ENCODE measurements at regions not wholly inside any gene's neighbourhood (a gene's known extent, or its start where the extent isn't known, plus 50 kb on each side); places are given as distances from the start of the nearest gene placed in this dataset.

DNA sequence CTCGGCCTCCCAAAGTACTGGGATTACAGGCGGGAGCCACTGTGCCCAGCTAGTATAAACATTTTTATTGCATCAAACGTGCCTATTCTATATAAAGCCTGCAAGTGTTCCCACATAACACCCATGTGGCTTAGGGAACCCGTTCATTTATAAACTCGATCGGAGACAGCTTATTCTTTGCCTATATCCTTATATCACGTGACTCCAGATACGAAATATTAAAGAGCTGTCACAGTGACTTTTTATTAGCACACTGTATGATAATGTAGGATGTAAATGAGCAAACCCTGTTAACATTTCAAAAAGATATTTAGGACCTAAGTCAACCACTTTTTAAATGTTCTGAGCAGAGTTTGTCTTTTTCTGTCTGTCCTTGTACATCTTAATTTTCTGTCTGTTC lies 642.9 kb upstream of the ADARB2 start:
- peaks cover 69% of the 10 kb centered on the region for H3K9me3 ChIP-seq
- TF ChIP-seq, protein P1, sequence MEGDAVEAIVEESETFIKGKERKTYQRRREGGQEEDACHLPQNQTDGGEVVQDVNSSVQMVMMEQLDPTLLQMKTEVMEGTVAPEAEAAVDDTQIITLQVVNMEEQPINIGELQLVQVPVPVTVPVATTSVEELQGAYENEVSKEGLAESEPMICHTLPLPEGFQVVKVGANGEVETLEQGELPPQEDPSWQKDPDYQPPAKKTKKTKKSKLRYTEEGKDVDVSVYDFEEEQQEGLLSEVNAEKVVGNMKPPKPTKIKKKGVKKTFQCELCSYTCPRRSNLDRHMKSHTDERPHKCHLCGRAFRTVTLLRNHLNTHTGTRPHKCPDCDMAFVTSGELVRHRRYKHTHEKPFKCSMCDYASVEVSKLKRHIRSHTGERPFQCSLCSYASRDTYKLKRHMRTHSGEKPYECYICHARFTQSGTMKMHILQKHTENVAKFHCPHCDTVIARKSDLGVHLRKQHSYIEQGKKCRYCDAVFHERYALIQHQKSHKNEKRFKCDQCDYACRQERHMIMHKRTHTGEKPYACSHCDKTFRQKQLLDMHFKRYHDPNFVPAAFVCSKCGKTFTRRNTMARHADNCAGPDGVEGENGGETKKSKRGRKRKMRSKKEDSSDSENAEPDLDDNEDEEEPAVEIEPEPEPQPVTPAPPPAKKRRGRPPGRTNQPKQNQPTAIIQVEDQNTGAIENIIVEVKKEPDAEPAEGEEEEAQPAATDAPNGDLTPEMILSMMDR (IDR thresholded peaks at IDR 0.05): no peak
- H3K4me3 ChIP-seq: no peak overlapping the region
- ATAC-seq (no peak), DNase-seq (no peak)
- intact Hi-C loops (cut with DNase I, micrococcal nuclease): no loop called here
- H3K36me3 ChIP-seq (ENCODE audit: low read depth): no peaks in the 10 kb centered on the region
- no peaks in the 10 kb centered on the region for H3K4me1 ChIP-seq (ENCODE audit: low read depth)

GRCh38 chr10:2367083-2367482 lies 629.8 kb upstream of the ADARB2 start:
- Histone ChIP-seq H3K36me3 (ENCODE audit: low read depth) (no peaks in the 10 kb centered on the region), H3K4me1 (ENCODE audit: low read depth) (no peaks in the 10 kb centered on the region), H3K9me3 (peaks cover 28% of the 10 kb centered on the region), H3K4me3 (no peak overlapping the region)
- no peak for DNase-seq
- ATAC-seq: no peak
- TF ChIP-seq, protein P1 (IDR thresholded peaks at IDR 0.05): no peak
- intact Hi-C loops (cut with DNase I, micrococcal nuclease): no loop called here

DNA sequence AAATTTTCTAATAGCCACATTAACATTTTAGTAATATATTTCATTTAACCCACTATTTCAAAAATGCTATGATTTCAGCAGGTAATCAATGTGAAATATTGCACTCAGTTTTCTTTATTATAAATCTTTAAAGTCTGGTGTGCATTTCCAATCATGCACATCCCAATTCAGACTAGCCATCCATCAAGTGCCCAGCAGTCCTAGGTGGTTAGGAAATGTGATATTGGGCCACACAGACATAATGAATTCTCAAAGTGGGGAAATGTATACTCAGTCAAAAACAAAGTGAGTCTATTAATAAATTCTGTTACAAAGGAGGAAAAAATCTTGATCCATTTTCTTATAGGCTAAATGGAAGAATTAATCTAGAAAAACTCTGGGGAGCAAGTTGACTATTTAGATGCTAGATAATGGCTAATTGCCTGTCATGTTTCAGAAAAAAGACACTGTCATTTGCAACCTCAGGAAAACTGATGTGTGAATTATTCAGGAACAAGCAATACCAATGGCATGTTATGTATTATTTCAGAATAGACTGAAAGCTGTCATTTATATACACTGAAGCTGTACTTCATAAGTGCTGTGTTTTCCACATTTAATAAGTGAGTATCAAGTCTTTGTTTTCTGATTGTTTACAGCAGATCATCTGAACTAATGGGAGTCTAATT lies 629.1 kb upstream of the ADARB2 start:
- no peak for DNase-seq
- Histone ChIP-seq H3K9me3 (peaks cover 26% of the 10 kb centered on the region), H3K4me1 (ENCODE audit: low read depth) (no peaks in the 10 kb centered on the region), H3K4me3 (no peak overlapping the region), H3K36me3 (ENCODE audit: low read depth) (no peaks in the 10 kb centered on the region)
- ATAC-seq: no peak
- intact Hi-C loops (cut with DNase I, micrococcal nuclease): no loop called here
- TF ChIP-seq, protein P1 (IDR thresholded peaks at IDR 0.05): no peak

DNA sequence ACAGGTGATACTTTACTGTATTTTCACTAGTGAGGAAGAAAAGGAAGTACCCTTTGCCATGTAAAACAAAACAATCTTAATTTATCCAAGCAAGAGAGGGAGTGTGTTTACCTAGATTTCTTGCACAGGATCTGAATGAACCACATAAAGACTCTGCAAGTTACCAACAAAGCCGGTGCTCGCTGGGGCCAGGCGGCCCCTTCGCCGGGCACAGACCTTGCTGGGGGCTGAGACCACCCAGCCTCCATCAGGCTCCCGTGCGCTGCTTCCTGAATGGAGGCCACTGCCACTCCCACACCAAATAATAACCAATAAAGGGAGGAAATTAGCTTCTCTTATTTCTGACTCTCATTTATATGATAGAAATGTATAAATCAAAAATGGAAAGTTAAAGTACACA lies 625.0 kb upstream of the ADARB2 start:
- intact Hi-C loops (cut with DNase I, micrococcal nuclease): no loop called here
- TF ChIP-seq, protein P1 (IDR thresholded peaks at IDR 0.05): no peak

GRCh38 chr10:2358586-2358985 lies 621.3 kb upstream of the ADARB2 start:
- H3K4me1 ChIP-seq (ENCODE audit: low read depth): no peaks in the 10 kb centered on the region
- peaks cover 35% of the 10 kb centered on the region for H3K9me3 ChIP-seq
- DNase-seq (no peak), ATAC-seq (no peak)
- TF ChIP-seq, protein P1 (IDR thresholded peaks at IDR 0.05): no peak
- no peaks in the 10 kb centered on the region for H3K36me3 ChIP-seq (ENCODE audit: low read depth)
- H3K4me3 ChIP-seq: no peak overlapping the region
- intact Hi-C loops (cut with DNase I, micrococcal nuclease): no loop called here

More for the DNA sequence above, 625.0 kb upstream of the ADARB2 start:
- peaks cover 26% of the 10 kb centered on the region for H3K9me3 ChIP-seq
- H3K4me3 ChIP-seq: no peak overlapping the region
- no peaks in the 10 kb centered on the region for H3K4me1 ChIP-seq (ENCODE audit: low read depth)
- H3K36me3 ChIP-seq (ENCODE audit: low read depth): no peaks in the 10 kb centered on the region
- DNase-seq: no peak
- ATAC-seq: no peak

DNA sequence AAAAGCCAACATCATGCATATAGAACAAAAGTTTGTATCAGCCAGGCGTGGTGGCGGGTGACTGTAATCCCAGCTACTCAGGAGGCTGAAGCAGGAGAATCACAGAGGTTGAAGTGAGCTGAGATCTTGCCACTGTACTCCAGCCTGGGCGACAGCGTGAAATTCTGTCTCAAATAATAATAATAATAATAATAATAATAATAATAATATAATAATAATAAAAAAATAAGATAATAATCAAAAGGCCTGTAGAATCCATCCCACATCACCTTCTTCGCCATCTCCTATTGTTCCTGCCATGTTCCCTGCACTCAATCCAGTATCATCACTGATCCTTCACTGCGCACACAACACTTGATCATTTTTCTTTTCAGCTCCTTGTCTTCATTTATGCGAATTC lies 619.3 kb upstream of the ADARB2 start:
- Histone ChIP-seq H3K4me3 (no peak overlapping the region), H3K36me3 (ENCODE audit: low read depth) (no peaks in the 10 kb centered on the region), H3K4me1 (ENCODE audit: low read depth) (no peaks in the 10 kb centered on the region), H3K9me3 (peaks cover 40% of the 10 kb centered on the region)
- TF ChIP-seq, protein P1 (IDR thresholded peaks at IDR 0.05): no peak
- intact Hi-C loops (cut with DNase I, micrococcal nuclease): no loop called here
- DNase-seq (no peak), ATAC-seq (no peak)

Data from mucosa of descending colon (tissue), 3 donors.